A673 (cell line): ENCODE measurements at regions not wholly inside any gene's neighbourhood (a gene's known extent, or its start where the extent isn't known, plus 50 kb on each side); places are given as distances from the start of the nearest gene placed in this dataset.

ENCODE experiments used
- BruUV-seq: library from RNA; stranded (reverse); fragments of 400-500 nt; replicated peaks from 2 replicates; lab custom pipeline; 2021; lab: Mats Ljungman, UMichigan
- CTCF ChIA-PET: fragments of 300-600 bp; sonication (Branson Sonifier 250); formaldehyde crosslinking; loops from one replicate; lab custom pipeline; 2022; ENCODE audit warnings: antibody characterized with exemption; lab: Charles Lee
- POLR2A ChIA-PET: fragments of 300-600 bp; sonication (Branson Sonifier 250); formaldehyde crosslinking; loops from one replicate; lab custom pipeline; 2022; ENCODE audit warnings: antibody characterized with exemption; ENCODE audit not compliant: low non-redundant PET; lab: Charles Lee
- DNase-seq: peaks from one replicate; pipeline ENCODE4 v3.0.0-alpha.2; 2015; ENCODE audit warnings: low spot score
- H3K27ac ChIP-seq: fragments of 200-600 bp; sonication (generic); 2 replicates; pipeline ENCODE4 v1.5.1; 2016; ENCODE audit warnings: mixed run types, low read depth, mild to moderate bottlenecking, mixed read lengths, antibody characterized with exemption, low read length; ENCODE audit not compliant: poor library complexity, severe bottlenecking
- H3K27me3 ChIP-seq: fragments of 200-600 bp; sonication (generic); replicated peaks from 2 replicates; pipeline ENCODE4 v1.6.1; 2017; ENCODE audit warnings: mixed run types, low read depth, mild to moderate bottlenecking, mixed read lengths, antibody characterized with exemption, low read length; ENCODE audit not compliant: insufficient read depth, poor library complexity
- H3K36me3 ChIP-seq: fragments of 200-600 bp; sonication (generic); 2 replicates; pipeline ENCODE4 v1.6.1; 2016; ENCODE audit warnings: mixed run types, mild to moderate bottlenecking, mixed read lengths, antibody characterized with exemption, low read length; ENCODE audit not compliant: insufficient read depth, poor library complexity, severe bottlenecking
- H3K4me1 ChIP-seq: fragments of 200-600 bp; sonication (generic); 2 replicates; pipeline ENCODE4 v1.6.1; 2017; ENCODE audit warnings: mixed run types, mild to moderate bottlenecking, mixed read lengths, antibody characterized with exemption, low read length; ENCODE audit not compliant: insufficient read depth, poor library complexity, severe bottlenecking
- H3K4me3 ChIP-seq: fragments of 200-600 bp; sonication (generic); 2 replicates; pipeline ENCODE4 v1.5.1; 2016; ENCODE audit warnings: low read depth, mixed run types, mild to moderate bottlenecking, mixed read lengths, low read length; ENCODE audit not compliant: poor library complexity, severe bottlenecking
- H3K9me3 ChIP-seq: fragments of 200-600 bp; sonication (generic); 2 replicates; pipeline ENCODE4 v1.6.1; 2016; ENCODE audit warnings: mixed run types, low read depth, mild to moderate bottlenecking, mixed read lengths, antibody characterized with exemption, low read length; ENCODE audit not compliant: poor library complexity, severe bottlenecking
- EZH2 ChIP-seq: fragments of 200-600 bp; sonication (generic); IDR thresholded peaks from 2 replicates; pipeline ENCODE4 v1.6.1; 2017; ENCODE audit warnings: borderline replicate concordance, low read depth, mild to moderate bottlenecking, mixed read lengths, antibody characterized with exemption, low read length; ENCODE audit not compliant: poor library complexity, severe bottlenecking
- intact Hi-C: fragments of 100-400 bp; cut with micrococcal nuclease; formaldehyde crosslinking; loops from one replicate; pipeline ENCODE4 v1.10.0; 2022; ENCODE audit not compliant: unreplicated experiment
- TF ChIP-seq, protein P1 (sequence below): fragments of 300-800, 200-600 bp; sonication (generic); conservative IDR thresholded peaks from 2 replicates; pipeline ENCODE4 v1.5.1; 2017; ENCODE audit warnings: low read depth, mild to moderate bottlenecking, antibody characterized with exemption, low read length, moderate library complexity, mixed read lengths

- POLR2A ChIA-PET = no interaction called here
- Histone ChIP-seq H3K4me3 (no peak overlapping the region), H3K27ac (no peak overlapping the region), H3K4me1 (no peaks in the 10 kb centered on the region), H3K36me3 (no peaks in the 10 kb centered on the region), H3K9me3 (no peaks in the 10 kb centered on the region), H3K27me3 (no peaks in the 10 kb centered on the region)
- TF ChIP-seq, protein P1, sequence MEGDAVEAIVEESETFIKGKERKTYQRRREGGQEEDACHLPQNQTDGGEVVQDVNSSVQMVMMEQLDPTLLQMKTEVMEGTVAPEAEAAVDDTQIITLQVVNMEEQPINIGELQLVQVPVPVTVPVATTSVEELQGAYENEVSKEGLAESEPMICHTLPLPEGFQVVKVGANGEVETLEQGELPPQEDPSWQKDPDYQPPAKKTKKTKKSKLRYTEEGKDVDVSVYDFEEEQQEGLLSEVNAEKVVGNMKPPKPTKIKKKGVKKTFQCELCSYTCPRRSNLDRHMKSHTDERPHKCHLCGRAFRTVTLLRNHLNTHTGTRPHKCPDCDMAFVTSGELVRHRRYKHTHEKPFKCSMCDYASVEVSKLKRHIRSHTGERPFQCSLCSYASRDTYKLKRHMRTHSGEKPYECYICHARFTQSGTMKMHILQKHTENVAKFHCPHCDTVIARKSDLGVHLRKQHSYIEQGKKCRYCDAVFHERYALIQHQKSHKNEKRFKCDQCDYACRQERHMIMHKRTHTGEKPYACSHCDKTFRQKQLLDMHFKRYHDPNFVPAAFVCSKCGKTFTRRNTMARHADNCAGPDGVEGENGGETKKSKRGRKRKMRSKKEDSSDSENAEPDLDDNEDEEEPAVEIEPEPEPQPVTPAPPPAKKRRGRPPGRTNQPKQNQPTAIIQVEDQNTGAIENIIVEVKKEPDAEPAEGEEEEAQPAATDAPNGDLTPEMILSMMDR = no peak
- TF ChIP-seq EZH2 = no peak
- CTCF ChIA-PET = no interaction called here
- DNase-seq = no peak
- intact Hi-C loops = no loop called here
- BruUV-seq = no TSS peak
These were observed 138.2 kb downstream of the GLUL start for GRCh38 chr1:182253319-182253860.

- Histone ChIP-seq H3K36me3 (no peaks in the 10 kb centered on the region), H3K9me3 (no peaks in the 10 kb centered on the region), H3K27me3 (no peaks in the 10 kb centered on the region), H3K4me3 (no peak overlapping the region), H3K4me1 (no peaks in the 10 kb centered on the region), H3K27ac (no peak overlapping the region)
- intact Hi-C loops = no loop called here
- DNase-seq = no peak
- BruUV-seq = no TSS peak
- TF ChIP-seq, protein P1 = no peak
- TF ChIP-seq EZH2 = no peak
- ChIA-PET CTCF (no interaction called here), POLR2A (no interaction called here)
These were observed 140.0 kb downstream of the GLUL start for GRCh38 chr1:182251561-182251960.

GRCh38 chr1:182249201-182249676 is 142.4 kb downstream of the GLUL start:
- TF ChIP-seq, protein P1 = no peak
- TF ChIP-seq EZH2 = no peak
- CTCF ChIA-PET = no interaction called here

More at GRCh38 chr1:182249201-182249676, 142.4 kb downstream of the GLUL start:
- Histone ChIP-seq H3K36me3 (no peaks in the 10 kb centered on the region), H3K9me3 (no peaks in the 10 kb centered on the region), H3K27ac (no peak overlapping the region), H3K4me3 (no peak overlapping the region), H3K4me1 (no peaks in the 10 kb centered on the region), H3K27me3 (no peaks in the 10 kb centered on the region)
- intact Hi-C loops = no loop called here
- POLR2A ChIA-PET = no interaction called here
- BruUV-seq = no TSS peak
- no peak for DNase-seq
